Right lobe of liver (tissue), 4 donors: ENCODE measurements at regions not wholly inside any gene's neighbourhood (a gene's known extent, or its start where the extent isn't known, plus 50 kb on each side); places are given as distances from the start of the nearest gene placed in this dataset.

ENCODE experiments used
- CTCF ChIP-seq, 4 donors: fragments of 200-600 bp in 3 of 4; fragments of 450-650 bp in 1 of 4; IDR thresholded peaks; one replicate each; pipeline versions ENCODE4 v1.5.1 to v1.8.0; 2016 to 2022; ENCODE audit warnings: antibody characterized with exemption in 4 of 4, mild to moderate bottlenecking in 2 of 4
- POLR2A ChIP-seq: fragments of 450-650 bp; IDR thresholded peaks from one replicate; pipeline ENCODE4 v1.6.1; 2017; ENCODE audit warnings: antibody characterized with exemption, mild to moderate bottlenecking
- donor health status: DM: no; HTN: no; CAD: no.
- donor health status: DM: no; HTN: no; CAD: no.
- donor health status: DM: no; HTN: yes; CAD: no.

- TF ChIP-seq CTCF (IDR thresholded peaks at IDR 0.05) (no peak), POLR2A (no peak)
Measured at GRCh38 chr4:126752126-126752525, 880.6 kb upstream of the INTU start.
